ENCODE measurements at regions not wholly inside any gene's neighbourhood (a gene's known extent, or its start where the extent isn't known, plus 50 kb on each side); places are given as distances from the start of the nearest gene placed in this dataset.

GRCh38 chr15:95227235-95227634, 995.9 kb downstream of the MCTP2 start:
- Histone ChIP-seq H3K27ac (ENCODE audit: extremely low read length, insufficient read depth, low read length) (no peak overlapping the region), H2AFZ (ENCODE audit: low read length) (no peak overlapping the region), H3K79me2 (ENCODE audit: insufficient read depth, low read length) (no peaks in the 10 kb centered on the region), H4K20me1 (ENCODE audit: insufficient read depth, low read length) (no peaks in the 10 kb centered on the region), H3K4me1 (ENCODE audit: insufficient read depth, low read length) (no peaks in the 10 kb centered on the region), H3K4me2 (ENCODE audit: low read depth, low read length) (no peak overlapping the region), H3K4me3 (replicated peaks in 1 of 3; ENCODE audit: insufficient read depth in 1 of 3, low read depth in 2 of 3, low read length in 3 of 3) (no peak overlapping the region), H3K27me3 (ENCODE audit: control insufficient read depth in 1 of 2, insufficient read depth in 2 of 2, low read length in 2 of 2) (no peaks in the 10 kb centered on the region), H3K36me3 (replicated peaks in 1 of 2; ENCODE audit: control insufficient read depth in 1 of 2, insufficient read depth in 2 of 2, low read length in 2 of 2) (no peaks in the 10 kb centered on the region), H3K9me3 (ENCODE audit: low read length) (peaks cover 93% of the 10 kb centered on the region), H3K9ac (ENCODE audit: insufficient read depth, low read depth, low read length) (no peak overlapping the region)
- no peak for TF ChIP-seq ZSCAN12 (CRISPR knock-in tag; IDR thresholded peaks at IDR 0.05)
- TF ChIP-seq ZMAT3 (CRISPR knock-in tag; conservative IDR thresholded peaks at IDR 0.05): no peak
- TF ChIP-seq ERF (CRISPR knock-in tag; IDR thresholded peaks at IDR 0.05): no peak
- no peak for TF ChIP-seq THYN1 (CRISPR knock-in tag; IDR thresholded peaks at IDR 0.05; ENCODE audit: borderline replicate concordance, low read depth)
- no peak for TF ChIP-seq ZSCAN30 (CRISPR knock-in tag; IDR thresholded peaks at IDR 0.05)
- no peak for TF ChIP-seq ZNF34 (CRISPR knock-in tag; IDR thresholded peaks at IDR 0.05; ENCODE audit: borderline replicate concordance)
- no peak for TF ChIP-seq ZNF205 (CRISPR knock-in tag; IDR thresholded peaks at IDR 0.05)
- TF ChIP-seq SETDB1 (CRISPR knock-in tag; IDR thresholded peaks at IDR 0.05; ENCODE audit: borderline replicate concordance): no peak
- no peak for TF ChIP-seq ZNF331 (CRISPR knock-in tag; IDR thresholded peaks at IDR 0.05)
- TF ChIP-seq GATAD1 (CRISPR knock-in tag; IDR thresholded peaks at IDR 0.05): no peak
- TF ChIP-seq ZBTB2 (CRISPR knock-in tag; IDR thresholded peaks at IDR 0.05; ENCODE audit: low read depth): no peak
- no peak for TF ChIP-seq ZNF597 (CRISPR knock-in tag; IDR thresholded peaks at IDR 0.05)
- no peak for TF ChIP-seq SMC3 (IDR thresholded peaks at IDR 0.05; ENCODE audit: low read length)
- no peak for TF ChIP-seq ZGPAT (CRISPR knock-in tag; IDR thresholded peaks at IDR 0.05)
- TF ChIP-seq DR1 (CRISPR knock-in tag; IDR thresholded peaks at IDR 0.05): no peak
- TF ChIP-seq ZNF230 (CRISPR knock-in tag; IDR thresholded peaks at IDR 0.05): no peak
- no peak for FAIRE-seq
- ATAC-seq: no peak
- WGBS (ENCODE audit: low lambda C conversion rate): 5% methylated on average over 3 of the region's 3 CpGs
- BruUV-seq (replicated peaks): no TSS peak
- ChIA-PET POLR2A (no interaction called here), CTCF (ENCODE audit: low intra/inter-chr PET ratio, low total read pairs) (no interaction called here)
- DNase-seq (ENCODE audit: low spot score): no peak
- in situ Hi-C loops (cut with HindIII; ENCODE audit: extremely low pct_ligation_motif_present, low pct_unique_long_range_greater_than_20kb) (no loop called here), intact Hi-C loops (cut with micrococcal nuclease; ENCODE audit: unreplicated experiment) (no loop called here)
